ENCODE measurements at regions not wholly inside any gene's neighbourhood (a gene's known extent, or its start where the extent isn't known, plus 50 kb on each side); places are given as distances from the start of the nearest gene placed in this dataset.

DNA sequence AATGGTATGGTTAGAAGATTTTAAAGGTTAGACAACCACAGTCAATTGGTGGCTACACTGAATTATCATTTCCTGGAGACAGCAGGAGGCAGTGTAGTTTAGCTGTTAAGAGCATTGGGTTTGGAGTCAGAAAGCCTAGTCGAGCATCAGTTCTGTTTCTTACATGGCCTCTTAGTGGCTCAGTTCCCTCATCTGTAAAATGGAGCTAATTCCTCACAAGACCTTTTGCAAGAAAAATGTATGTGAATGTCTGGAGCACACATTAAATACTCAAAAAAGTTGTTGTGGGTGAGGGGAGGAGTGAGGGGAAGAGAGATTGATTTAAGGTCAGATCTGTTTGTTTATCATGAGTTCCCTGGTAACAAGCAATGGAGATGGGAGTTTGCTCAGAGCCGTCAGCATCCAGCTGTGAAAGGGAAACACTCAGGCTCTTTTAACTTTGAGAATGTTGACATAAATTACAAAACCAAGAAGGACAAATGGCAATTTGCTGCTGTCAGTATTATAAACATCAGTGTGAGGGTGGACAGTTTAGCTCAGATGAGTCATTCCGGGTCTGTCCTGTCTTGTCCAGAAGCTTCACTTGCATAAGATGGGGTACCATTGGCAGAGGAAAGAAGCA lies 98.2 kb upstream of the PGRMC2 start:
- DNase-seq (ENCODE audit: low read depth), result no peak
- H3K4me3 ChIP-seq (ENCODE audit: control insufficient read depth, low read depth, low read length), result no peak overlapping the region
- TF ChIP-seq, protein P1, sequence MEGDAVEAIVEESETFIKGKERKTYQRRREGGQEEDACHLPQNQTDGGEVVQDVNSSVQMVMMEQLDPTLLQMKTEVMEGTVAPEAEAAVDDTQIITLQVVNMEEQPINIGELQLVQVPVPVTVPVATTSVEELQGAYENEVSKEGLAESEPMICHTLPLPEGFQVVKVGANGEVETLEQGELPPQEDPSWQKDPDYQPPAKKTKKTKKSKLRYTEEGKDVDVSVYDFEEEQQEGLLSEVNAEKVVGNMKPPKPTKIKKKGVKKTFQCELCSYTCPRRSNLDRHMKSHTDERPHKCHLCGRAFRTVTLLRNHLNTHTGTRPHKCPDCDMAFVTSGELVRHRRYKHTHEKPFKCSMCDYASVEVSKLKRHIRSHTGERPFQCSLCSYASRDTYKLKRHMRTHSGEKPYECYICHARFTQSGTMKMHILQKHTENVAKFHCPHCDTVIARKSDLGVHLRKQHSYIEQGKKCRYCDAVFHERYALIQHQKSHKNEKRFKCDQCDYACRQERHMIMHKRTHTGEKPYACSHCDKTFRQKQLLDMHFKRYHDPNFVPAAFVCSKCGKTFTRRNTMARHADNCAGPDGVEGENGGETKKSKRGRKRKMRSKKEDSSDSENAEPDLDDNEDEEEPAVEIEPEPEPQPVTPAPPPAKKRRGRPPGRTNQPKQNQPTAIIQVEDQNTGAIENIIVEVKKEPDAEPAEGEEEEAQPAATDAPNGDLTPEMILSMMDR (IDR thresholded peaks at IDR 0.05; ENCODE audit: control insufficient read depth, insufficient read depth, low read depth, low read length, missing control alignments), result no peak

DNA sequence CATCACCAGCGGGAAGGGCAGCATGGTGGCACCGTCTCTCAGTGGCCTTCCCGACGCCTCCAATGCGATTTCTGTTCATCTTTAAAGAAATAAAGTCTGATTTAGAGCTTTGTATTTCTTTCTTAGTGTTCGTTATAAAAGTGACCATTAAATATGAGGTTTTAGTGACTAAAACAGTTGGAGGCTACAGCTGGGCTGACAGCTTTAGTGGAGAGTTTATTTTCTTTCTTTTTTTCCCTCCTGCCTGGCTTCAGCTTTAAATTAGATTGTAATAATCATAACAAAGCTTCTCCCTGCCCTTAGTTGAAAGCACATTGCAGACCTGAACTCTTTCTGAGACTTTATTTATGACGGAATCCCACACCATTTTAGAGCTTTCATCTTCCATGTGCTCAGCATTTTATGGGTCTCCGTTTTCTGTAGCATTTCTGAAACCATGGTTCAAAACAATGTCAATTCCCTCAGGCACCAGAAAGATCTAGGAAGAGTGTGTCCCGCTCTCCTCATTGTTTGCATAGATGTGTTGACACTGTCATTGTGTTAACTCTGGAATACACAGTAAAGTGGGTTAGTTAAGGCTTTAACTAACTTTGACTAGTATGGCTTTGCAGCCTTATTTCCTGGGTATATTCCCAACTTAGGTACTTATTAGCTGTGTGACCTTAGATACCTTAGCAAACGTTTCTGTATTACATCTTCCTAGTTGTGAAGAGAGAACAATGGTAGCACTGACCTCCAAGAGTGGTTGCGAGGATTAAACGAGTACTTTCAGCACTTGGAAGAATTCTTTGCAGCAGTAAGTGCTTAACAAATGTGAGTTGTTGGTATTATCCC lies 97.4 kb upstream of the PGRMC2 start:
- no peak for DNase-seq (ENCODE audit: low read depth)
- TF ChIP-seq, protein P1 (IDR thresholded peaks at IDR 0.05; ENCODE audit: control insufficient read depth, insufficient read depth, low read depth, low read length, missing control alignments), result no peak
- no peak overlapping the region for H3K4me3 ChIP-seq (ENCODE audit: control insufficient read depth, low read depth, low read length)

DNA sequence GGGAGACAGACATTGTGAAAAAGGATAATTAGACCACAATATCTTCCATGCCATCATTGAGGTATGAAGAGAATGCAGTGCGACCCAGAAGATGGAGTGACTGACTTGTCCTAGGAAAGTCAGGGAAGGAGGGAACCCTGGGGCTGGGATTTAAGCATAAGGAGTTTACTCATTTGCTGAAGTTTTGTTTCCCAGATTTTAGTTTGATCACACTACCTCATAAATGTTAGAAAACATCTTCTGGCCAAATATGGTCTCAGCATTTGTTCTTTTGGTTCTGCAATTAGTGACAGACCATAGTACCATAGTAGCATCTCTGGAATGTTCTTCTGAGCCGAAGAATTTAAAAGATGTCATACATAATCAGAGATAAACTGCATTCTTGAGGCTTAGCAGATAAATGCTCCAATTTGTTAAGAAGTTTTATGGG lies 96.5 kb upstream of the PGRMC2 start:
- DNase-seq (ENCODE audit: low read depth), result peak; percentile 69

DNA sequence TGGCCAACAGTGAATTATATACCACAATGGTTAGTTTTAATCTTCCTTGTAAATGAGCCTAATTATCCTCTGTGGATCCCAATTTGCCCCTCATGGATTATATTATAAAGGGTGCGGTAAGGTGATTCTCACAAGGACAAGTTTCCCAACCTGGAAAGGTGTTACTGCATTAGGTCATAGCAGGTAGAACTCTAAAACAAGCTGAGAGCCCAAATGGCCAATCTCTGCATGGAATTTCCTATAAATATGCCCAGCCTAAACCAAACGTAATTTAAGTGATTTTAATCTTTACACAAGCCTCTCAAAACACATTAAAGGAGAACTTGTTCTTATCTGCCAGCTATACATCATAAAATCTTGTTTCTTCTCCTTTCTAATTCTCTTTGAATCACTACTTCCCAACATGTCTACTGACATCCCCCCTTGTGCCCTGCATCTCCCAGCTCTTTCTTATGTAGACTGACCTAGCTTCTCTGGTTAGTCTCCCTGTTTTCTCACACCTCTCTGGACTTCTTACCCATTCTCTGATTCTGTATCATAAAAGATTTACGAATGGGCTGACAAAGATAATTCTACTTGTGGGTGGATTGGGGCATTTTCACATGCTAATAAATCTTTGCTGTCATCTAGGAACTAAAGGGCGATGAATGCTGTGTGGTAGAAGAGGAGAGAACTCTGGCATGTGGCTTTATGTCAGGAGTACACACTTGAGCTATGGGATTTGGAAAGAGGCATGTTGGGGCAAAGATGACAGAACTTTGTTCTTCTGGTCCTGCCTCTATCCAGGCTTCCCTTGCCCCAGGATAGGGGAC lies 94.3 kb upstream of the PGRMC2 start:
- DNase-seq (ENCODE audit: low read depth), result no peak
- TF ChIP-seq, protein P1 (IDR thresholded peaks at IDR 0.05; ENCODE audit: control insufficient read depth, insufficient read depth, low read depth, low read length, missing control alignments), result no peak
- no peak overlapping the region for H3K4me3 ChIP-seq (ENCODE audit: control insufficient read depth, low read depth, low read length)

More for the DNA sequence above, 96.5 kb upstream of the PGRMC2 start:
- TF ChIP-seq, protein P1 (IDR thresholded peaks at IDR 0.05; ENCODE audit: control insufficient read depth, insufficient read depth, low read depth, low read length, missing control alignments), result no peak
- no peak overlapping the region for H3K4me3 ChIP-seq (ENCODE audit: control insufficient read depth, low read depth, low read length)

DNA sequence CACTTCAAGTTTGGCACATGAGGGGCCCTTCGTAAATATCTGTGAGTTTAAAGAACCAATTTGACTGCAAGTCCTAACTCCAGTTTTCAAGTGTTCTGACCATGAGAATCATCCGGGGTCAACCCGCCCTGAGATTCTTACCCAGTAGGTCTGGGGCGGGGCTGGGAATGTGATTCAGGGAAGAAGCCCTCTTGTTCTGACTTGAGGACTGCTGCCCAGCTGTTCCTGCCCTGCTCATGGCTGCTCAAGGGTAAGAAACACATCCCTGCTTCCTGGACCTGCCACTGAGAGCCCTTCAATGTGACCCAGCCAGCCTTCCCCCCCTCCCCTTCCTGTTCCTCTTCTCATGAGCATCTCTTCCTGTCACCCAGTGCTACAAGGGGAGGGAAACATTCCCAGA lies 92.7 kb upstream of the PGRMC2 start:
- no peak overlapping the region for H3K4me3 ChIP-seq (ENCODE audit: control insufficient read depth, low read depth, low read length)
- no peak for DNase-seq (ENCODE audit: low read depth)
- TF ChIP-seq, protein P1 (IDR thresholded peaks at IDR 0.05; ENCODE audit: control insufficient read depth, insufficient read depth, low read depth, low read length, missing control alignments), result no peak

DNA sequence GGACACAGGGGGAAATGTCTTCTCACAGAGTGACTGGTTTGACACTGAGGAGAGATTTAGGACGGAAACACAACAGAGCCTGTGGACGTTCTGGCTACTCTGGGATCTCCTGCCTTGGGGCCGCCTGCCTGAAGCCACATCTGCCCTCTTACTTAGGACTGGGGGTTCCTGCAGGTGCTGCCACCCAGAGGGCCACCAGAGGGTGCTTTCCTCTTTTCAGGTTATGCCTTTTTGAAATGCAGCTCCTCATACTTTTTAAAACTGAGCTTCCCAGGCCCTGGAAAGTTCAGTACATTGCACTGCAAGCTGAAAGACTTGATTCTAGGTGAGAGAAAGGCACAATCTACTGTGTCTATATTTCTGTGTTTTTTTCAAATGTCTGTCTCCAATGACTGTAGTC lies 92.2 kb upstream of the PGRMC2 start:
- DNase-seq (ENCODE audit: low read depth), result no peak
- TF ChIP-seq, protein P1 (IDR thresholded peaks at IDR 0.05; ENCODE audit: control insufficient read depth, insufficient read depth, low read depth, low read length, missing control alignments), result peak; percentile 72
- no peak overlapping the region for H3K4me3 ChIP-seq (ENCODE audit: control insufficient read depth, low read depth, low read length)

Data from AG09309 (cell line).